B cell (primary cell): ENCODE measurements at regions not wholly inside any gene's neighbourhood (a gene's known extent, or its start where the extent isn't known, plus 50 kb on each side); places are given as distances from the start of the nearest gene placed in this dataset.
"Not testable (repeated sequence)": the region's sequence is repeated elsewhere in the genome, so short reads cannot be mapped to it uniquely, and the experiment has no call there.

Source experiments
- CTCF ChIP-seq: fragments of 200-600 bp; IDR thresholded peaks from one replicate; pipeline ENCODE4 v1.8.0; 2022; ENCODE audit warnings: antibody characterized with exemption, mild to moderate bottlenecking
- EZH2 ChIP-seq: IDR thresholded peaks from 2 replicates; pipeline ENCODE4 v1.6.1; 2012; ENCODE audit warnings: borderline replicate concordance, low read depth, mild to moderate bottlenecking, moderate library complexity, low read length; ENCODE audit not compliant: insufficient read depth, poor library complexity, severe bottlenecking

- TF ChIP-seq CTCF, EZH2: not testable (repeated sequence)
Observed at GRCh38 chr16:29251571-29252011, 154.9 kb downstream of the NPIPB11 start.
